ENCODE measurements at regions not wholly inside any gene's neighbourhood (a gene's known extent, or its start where the extent isn't known, plus 50 kb on each side); places are given as distances from the start of the nearest gene placed in this dataset.

- CTCF ChIA-PET, result interaction anchor here (1.3 kb wide), 1 partner anchor 16 kb away, joined by 4 read pairs; no protein-coding TSS in a partner anchor
- Histone ChIP-seq H3K27me3 (replicated peaks in 2 of 5; ENCODE audit: control insufficient read depth in 4 of 5, insufficient read depth in 5 of 5, low read length in 4 of 5) (no peaks in the 10 kb centered on the region), H3K27ac (ENCODE audit: insufficient read depth in 1 of 2, low read depth in 1 of 2, low read length in 2 of 2, poor library complexity in 1 of 2, severe bottlenecking in 2 of 2) (no peak overlapping the region), H3K9me3 (ENCODE audit: control extremely low read depth in 1 of 5, control insufficient read depth in 4 of 5, insufficient read depth in 2 of 5, low read depth in 1 of 5, low read length in 4 of 5) (peaks cover 0 to 3% (median 0%) of the 10 kb centered on the region in 5 experiments), H3K36me3 (ENCODE audit: control insufficient read depth in 4 of 4, insufficient read depth in 4 of 4, low read length in 3 of 4) (no peaks in the 10 kb centered on the region), H3K4me3 (ENCODE audit: control insufficient read depth in 1 of 7, extremely low read depth in 1 of 7, insufficient read depth in 4 of 7, low read depth in 2 of 7, low read length in 6 of 7) (no peak overlapping the region), H3K4me1 (ENCODE audit: control extremely low read depth in 1 of 4, control insufficient read depth in 4 of 4, insufficient read depth in 4 of 4, low read length in 3 of 4) (no peaks in the 10 kb centered on the region)
- DNase-seq, result no peak
- POLR2A ChIA-PET, result no interaction called here
Measured at GRCh38 chr21:15568516-15568915, 161.3 kb upstream of the USP25 start.

DNA sequence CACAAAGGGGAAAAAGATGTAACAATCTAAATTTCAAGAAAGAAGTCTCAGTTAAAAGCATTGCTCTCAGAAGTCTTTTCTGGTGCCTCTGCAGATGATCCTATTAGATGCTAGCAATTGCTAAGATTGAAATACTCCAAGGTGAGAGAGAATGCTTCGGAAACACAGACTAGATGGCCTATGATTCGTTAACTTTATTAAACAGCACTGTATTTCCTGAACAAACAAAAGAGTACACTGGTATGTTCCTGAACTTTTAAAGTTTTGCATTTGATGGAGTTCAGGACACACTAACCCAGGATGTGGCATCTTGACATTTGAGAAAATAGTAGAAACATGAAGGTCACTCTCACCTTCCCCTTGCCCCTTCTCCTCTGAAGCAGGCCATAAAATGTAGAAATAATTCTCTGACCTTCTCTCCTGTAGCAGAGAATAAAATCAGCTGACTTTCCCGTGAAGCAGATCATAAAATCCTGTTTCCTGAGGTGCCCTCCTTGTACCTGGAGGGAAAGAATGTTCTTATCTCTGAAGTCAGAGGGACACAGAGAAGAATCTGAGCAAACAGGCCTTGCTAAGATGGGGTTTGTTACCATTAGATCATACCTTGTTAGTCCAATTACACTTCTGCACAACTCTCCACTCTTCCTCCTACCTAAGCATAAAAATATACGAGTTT lies 142.9 kb upstream of the USP25 start:
- CTCF ChIA-PET, result interaction anchor here (0.7 kb wide), 1 partner anchor 134 kb away, joined by 3 read pairs; no protein-coding TSS in a partner anchor
- no peaks in the 10 kb centered on the region for H3K27me3 ChIP-seq (replicated peaks in 2 of 5; ENCODE audit: control insufficient read depth in 4 of 5, insufficient read depth in 5 of 5, low read length in 4 of 5)
- DNase-seq, result no peak
- no peaks in the 10 kb centered on the region for H3K4me1 ChIP-seq (ENCODE audit: control extremely low read depth in 1 of 4, control insufficient read depth in 4 of 4, insufficient read depth in 4 of 4, low read length in 3 of 4)
- POLR2A ChIA-PET, result no interaction called here
- H3K9me3 ChIP-seq (ENCODE audit: control extremely low read depth in 1 of 5, control insufficient read depth in 4 of 5, insufficient read depth in 2 of 5, low read depth in 1 of 5, low read length in 4 of 5), result no peaks in the 10 kb centered on the region
- H3K4me3 ChIP-seq (ENCODE audit: control insufficient read depth in 1 of 7, extremely low read depth in 1 of 7, insufficient read depth in 4 of 7, low read depth in 2 of 7, low read length in 6 of 7), result no peak overlapping the region
- WGBS (ENCODE audit: insufficient coverage), result 87% methylated on average over 2 of the region's 4 CpGs
- no peak overlapping the region for H3K27ac ChIP-seq (ENCODE audit: insufficient read depth in 1 of 2, low read depth in 1 of 2, low read length in 2 of 2, poor library complexity in 1 of 2, severe bottlenecking in 2 of 2)
- H3K36me3 ChIP-seq (ENCODE audit: control insufficient read depth in 4 of 4, insufficient read depth in 4 of 4, low read length in 3 of 4), result no peaks in the 10 kb centered on the region

GRCh38 chr21:15592271-15592860 lies 137.4 kb upstream of the USP25 start:
- H3K9me3 ChIP-seq (ENCODE audit: control extremely low read depth in 1 of 5, control insufficient read depth in 4 of 5, insufficient read depth in 2 of 5, low read depth in 1 of 5, low read length in 4 of 5), result no peaks in the 10 kb centered on the region
- ChIA-PET POLR2A (no interaction called here), CTCF (interaction anchor here (0.7 to 4.2 kb wide), 9 partner anchors 12 to 1337 kb away, joined by 3 to 12 read pairs (median 3); no protein-coding TSS in a partner anchor)
- no peaks in the 10 kb centered on the region for H3K4me1 ChIP-seq (ENCODE audit: control extremely low read depth in 1 of 4, control insufficient read depth in 4 of 4, insufficient read depth in 4 of 4, low read length in 3 of 4)
- no CpG with 5 or more reads among the region's 5 CpGs for WGBS (ENCODE audit: insufficient coverage)
- no peak overlapping the region for H3K4me3 ChIP-seq (ENCODE audit: control insufficient read depth in 1 of 7, extremely low read depth in 1 of 7, insufficient read depth in 4 of 7, low read depth in 2 of 7, low read length in 6 of 7)
- no peaks in the 10 kb centered on the region for H3K36me3 ChIP-seq (ENCODE audit: control insufficient read depth in 4 of 4, insufficient read depth in 4 of 4, low read length in 3 of 4)
- H3K27ac ChIP-seq (ENCODE audit: insufficient read depth in 1 of 2, low read depth in 1 of 2, low read length in 2 of 2, poor library complexity in 1 of 2, severe bottlenecking in 2 of 2), result no peak overlapping the region
- peak; percentile 68 to 89 (median 84) for DNase-seq
- no peaks in the 10 kb centered on the region for H3K27me3 ChIP-seq (replicated peaks in 2 of 5; ENCODE audit: control insufficient read depth in 4 of 5, insufficient read depth in 5 of 5, low read length in 4 of 5)

GRCh38 chr21:15592957-15593356 lies 136.8 kb upstream of the USP25 start:
- Histone ChIP-seq H3K27ac (ENCODE audit: insufficient read depth in 1 of 2, low read depth in 1 of 2, low read length in 2 of 2, poor library complexity in 1 of 2, severe bottlenecking in 2 of 2) (no peak overlapping the region), H3K4me1 (ENCODE audit: control extremely low read depth in 1 of 4, control insufficient read depth in 4 of 4, insufficient read depth in 4 of 4, low read length in 3 of 4) (no peaks in the 10 kb centered on the region), H3K4me3 (ENCODE audit: control insufficient read depth in 1 of 7, extremely low read depth in 1 of 7, insufficient read depth in 4 of 7, low read depth in 2 of 7, low read length in 6 of 7) (no peak overlapping the region), H3K27me3 (replicated peaks in 2 of 5; ENCODE audit: control insufficient read depth in 4 of 5, insufficient read depth in 5 of 5, low read length in 4 of 5) (no peaks in the 10 kb centered on the region), H3K36me3 (ENCODE audit: control insufficient read depth in 4 of 4, insufficient read depth in 4 of 4, low read length in 3 of 4) (no peaks in the 10 kb centered on the region), H3K9me3 (ENCODE audit: control extremely low read depth in 1 of 5, control insufficient read depth in 4 of 5, insufficient read depth in 2 of 5, low read depth in 1 of 5, low read length in 4 of 5) (no peaks in the 10 kb centered on the region)
- no peak for DNase-seq
- CTCF ChIA-PET, result interaction anchor here (0.7 to 4.2 kb wide), 10 partner anchors 11 to 1347 kb away, joined by 3 to 12 read pairs (median 3); no protein-coding TSS in a partner anchor
- POLR2A ChIA-PET, result no interaction called here

DNA sequence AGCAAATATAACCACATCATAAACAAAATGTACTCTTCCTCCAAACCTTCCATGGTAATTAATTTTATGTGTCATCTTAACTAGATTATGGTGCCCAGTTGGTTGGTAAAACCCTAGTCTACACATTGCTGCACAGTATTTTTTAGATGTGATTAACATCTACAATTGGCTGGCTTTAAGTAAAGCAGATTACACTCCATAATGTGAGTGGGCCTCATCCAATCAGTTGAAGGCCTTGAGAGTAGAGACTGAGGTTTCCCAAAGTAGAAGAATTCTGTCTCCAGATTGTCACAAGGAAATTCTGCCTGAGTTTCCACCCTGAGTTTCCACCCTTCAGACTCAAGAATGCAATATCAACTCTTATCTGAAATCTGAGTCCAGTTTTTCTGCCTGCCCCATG lies 128.4 kb upstream of the USP25 start:
- H3K27me3 ChIP-seq (replicated peaks in 2 of 5; ENCODE audit: control insufficient read depth in 4 of 5, insufficient read depth in 5 of 5, low read length in 4 of 5), result no peaks in the 10 kb centered on the region
- DNase-seq, result no peak
- no peaks in the 10 kb centered on the region for H3K36me3 ChIP-seq (ENCODE audit: control insufficient read depth in 4 of 4, insufficient read depth in 4 of 4, low read length in 3 of 4)
- no peak overlapping the region for H3K27ac ChIP-seq (ENCODE audit: insufficient read depth in 1 of 2, low read depth in 1 of 2, low read length in 2 of 2, poor library complexity in 1 of 2, severe bottlenecking in 2 of 2)
- H3K4me3 ChIP-seq (ENCODE audit: control insufficient read depth in 1 of 7, extremely low read depth in 1 of 7, insufficient read depth in 4 of 7, low read depth in 2 of 7, low read length in 6 of 7), result no peak overlapping the region
- no peaks in the 10 kb centered on the region for H3K4me1 ChIP-seq (ENCODE audit: control extremely low read depth in 1 of 4, control insufficient read depth in 4 of 4, insufficient read depth in 4 of 4, low read length in 3 of 4)
- ChIA-PET CTCF (no interaction called here), POLR2A (no interaction called here)
- no peaks in the 10 kb centered on the region for H3K9me3 ChIP-seq (ENCODE audit: control extremely low read depth in 1 of 5, control insufficient read depth in 4 of 5, insufficient read depth in 2 of 5, low read depth in 1 of 5, low read length in 4 of 5)

DNA sequence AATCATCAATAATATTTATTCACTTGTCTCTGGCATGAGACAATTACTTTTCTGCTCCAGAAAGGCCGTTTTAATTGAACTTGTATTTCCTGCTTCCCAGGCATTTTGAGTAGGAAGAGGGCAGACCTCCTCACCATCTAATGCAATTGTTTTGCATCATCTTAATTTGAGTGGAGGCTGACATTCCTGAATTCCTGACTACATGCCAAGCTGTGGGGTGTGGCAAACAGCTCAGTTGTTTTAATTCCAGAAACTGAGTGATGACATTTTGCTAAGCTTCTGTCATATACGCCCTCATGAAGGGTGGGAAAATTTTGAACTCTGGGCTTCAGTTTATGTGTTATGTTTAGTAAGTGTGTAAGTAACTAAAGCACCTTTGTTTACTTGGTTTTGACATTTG lies 125.4 kb upstream of the USP25 start:
- WGBS (ENCODE audit: insufficient coverage), result 100% methylated on average over 2 of the region's 2 CpGs
- H3K27ac ChIP-seq (ENCODE audit: insufficient read depth in 1 of 2, low read depth in 1 of 2, low read length in 2 of 2, poor library complexity in 1 of 2, severe bottlenecking in 2 of 2), result no peak overlapping the region

DNA sequence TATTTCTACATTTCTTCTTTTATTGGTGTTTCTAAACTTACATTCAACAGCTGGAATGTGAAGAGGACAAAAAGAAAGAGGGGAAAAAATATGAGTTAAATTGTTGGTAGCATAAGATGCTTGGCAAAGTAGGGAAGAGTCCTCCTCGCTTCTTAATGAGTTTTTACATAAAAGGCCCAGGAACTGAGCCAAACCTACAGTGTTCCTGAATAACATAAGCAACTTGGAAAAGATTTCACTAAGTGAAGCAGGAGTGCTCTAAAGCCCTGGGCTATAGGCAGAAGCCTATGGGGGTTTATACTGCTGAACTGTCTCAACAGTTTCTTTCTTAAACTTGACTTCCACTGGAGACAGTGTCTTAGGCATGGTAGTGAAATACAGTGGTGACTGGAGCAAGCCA lies 115.0 kb upstream of the USP25 start:
- no peaks in the 10 kb centered on the region for H3K4me1 ChIP-seq (ENCODE audit: control extremely low read depth in 1 of 4, control insufficient read depth in 4 of 4, insufficient read depth in 4 of 4, low read length in 3 of 4)
- no peaks in the 10 kb centered on the region for H3K27me3 ChIP-seq (replicated peaks in 2 of 5; ENCODE audit: control insufficient read depth in 4 of 5, insufficient read depth in 5 of 5, low read length in 4 of 5)
- no peak overlapping the region for H3K4me3 ChIP-seq (ENCODE audit: control insufficient read depth in 1 of 7, extremely low read depth in 1 of 7, insufficient read depth in 4 of 7, low read depth in 2 of 7, low read length in 6 of 7)
- ChIA-PET CTCF (no interaction called here), POLR2A (no interaction called here)
- no peak for DNase-seq
- H3K36me3 ChIP-seq (ENCODE audit: control insufficient read depth in 4 of 4, insufficient read depth in 4 of 4, low read length in 3 of 4), result no peaks in the 10 kb centered on the region
- WGBS (ENCODE audit: insufficient coverage), result 100% methylated on average over 1 of the region's 1 CpG
- H3K9me3 ChIP-seq (ENCODE audit: control extremely low read depth in 1 of 5, control insufficient read depth in 4 of 5, insufficient read depth in 2 of 5, low read depth in 1 of 5, low read length in 4 of 5), result peaks cover 0 to 2% (median 0%) of the 10 kb centered on the region in 5 experiments
- no peak overlapping the region for H3K27ac ChIP-seq (ENCODE audit: insufficient read depth in 1 of 2, low read depth in 1 of 2, low read length in 2 of 2, poor library complexity in 1 of 2, severe bottlenecking in 2 of 2)

More for the DNA sequence above, 125.4 kb upstream of the USP25 start:
- Histone ChIP-seq H3K4me3 (ENCODE audit: control insufficient read depth in 1 of 7, extremely low read depth in 1 of 7, insufficient read depth in 4 of 7, low read depth in 2 of 7, low read length in 6 of 7) (no peak overlapping the region), H3K9me3 (ENCODE audit: control extremely low read depth in 1 of 5, control insufficient read depth in 4 of 5, insufficient read depth in 2 of 5, low read depth in 1 of 5, low read length in 4 of 5) (no peaks in the 10 kb centered on the region), H3K4me1 (ENCODE audit: control extremely low read depth in 1 of 4, control insufficient read depth in 4 of 4, insufficient read depth in 4 of 4, low read length in 3 of 4) (no peaks in the 10 kb centered on the region), H3K36me3 (ENCODE audit: control insufficient read depth in 4 of 4, insufficient read depth in 4 of 4, low read length in 3 of 4) (no peaks in the 10 kb centered on the region), H3K27me3 (replicated peaks in 2 of 5; ENCODE audit: control insufficient read depth in 4 of 5, insufficient read depth in 5 of 5, low read length in 4 of 5) (no peaks in the 10 kb centered on the region)
- CTCF ChIA-PET, result interaction anchor here (1.2 kb wide), 1 partner anchor 11 kb away, joined by 4 read pairs; no protein-coding TSS in a partner anchor
- DNase-seq, result no peak
- POLR2A ChIA-PET, result no interaction called here
